ENCODE measurements at regions not wholly inside any gene's neighbourhood (a gene's known extent, or its start where the extent isn't known, plus 50 kb on each side); places are given as distances from the start of the nearest gene placed in this dataset.

DNA sequence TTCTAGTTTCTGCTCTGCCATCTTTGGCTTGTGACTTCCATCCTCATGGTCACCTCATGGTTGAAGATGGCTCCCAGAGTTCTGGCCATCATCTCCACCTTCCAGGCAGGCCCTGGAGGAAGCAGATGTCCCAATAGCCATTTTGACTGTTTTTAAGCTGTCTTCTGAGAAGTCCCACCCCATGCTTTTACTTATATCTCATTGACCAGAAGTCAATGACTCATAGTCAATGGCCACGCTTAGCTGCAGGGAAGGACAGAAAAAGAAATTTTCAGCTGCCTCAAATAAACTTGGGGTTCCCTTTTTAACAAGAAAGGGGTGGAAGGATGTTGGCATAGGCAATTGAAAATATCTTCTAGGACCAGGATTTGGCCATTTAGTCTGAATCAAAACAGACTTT is 168.1 kb downstream of the AACS start (continued):
- TF ChIP-seq, protein P1, sequence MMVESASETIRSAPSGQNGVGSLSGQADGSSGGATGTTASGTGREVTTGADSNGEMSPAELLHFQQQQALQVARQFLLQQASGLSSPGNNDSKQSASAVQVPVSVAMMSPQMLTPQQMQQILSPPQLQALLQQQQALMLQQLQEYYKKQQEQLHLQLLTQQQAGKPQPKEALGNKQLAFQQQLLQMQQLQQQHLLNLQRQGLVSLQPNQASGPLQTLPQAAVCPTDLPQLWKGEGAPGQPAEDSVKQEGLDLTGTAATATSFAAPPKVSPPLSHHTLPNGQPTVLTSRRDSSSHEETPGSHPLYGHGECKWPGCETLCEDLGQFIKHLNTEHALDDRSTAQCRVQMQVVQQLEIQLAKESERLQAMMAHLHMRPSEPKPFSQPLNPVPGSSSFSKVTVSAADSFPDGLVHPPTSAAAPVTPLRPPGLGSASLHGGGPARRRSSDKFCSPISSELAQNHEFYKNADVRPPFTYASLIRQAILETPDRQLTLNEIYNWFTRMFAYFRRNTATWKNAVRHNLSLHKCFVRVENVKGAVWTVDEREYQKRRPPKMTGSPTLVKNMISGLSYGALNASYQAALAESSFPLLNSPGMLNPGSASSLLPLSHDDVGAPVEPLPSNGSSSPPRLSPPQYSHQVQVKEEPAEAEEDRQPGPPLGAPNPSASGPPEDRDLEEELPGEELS (CRISPR knock-in tag; IDR thresholded peaks at IDR 0.05) = no peak
- TF ChIP-seq, protein P2, sequence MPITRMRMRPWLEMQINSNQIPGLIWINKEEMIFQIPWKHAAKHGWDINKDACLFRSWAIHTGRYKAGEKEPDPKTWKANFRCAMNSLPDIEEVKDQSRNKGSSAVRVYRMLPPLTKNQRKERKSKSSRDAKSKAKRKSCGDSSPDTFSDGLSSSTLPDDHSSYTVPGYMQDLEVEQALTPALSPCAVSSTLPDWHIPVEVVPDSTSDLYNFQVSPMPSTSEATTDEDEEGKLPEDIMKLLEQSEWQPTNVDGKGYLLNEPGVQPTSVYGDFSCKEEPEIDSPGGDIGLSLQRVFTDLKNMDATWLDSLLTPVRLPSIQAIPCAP (CRISPR knock-in tag; IDR thresholded peaks at IDR 0.05) = no peak
- TF ChIP-seq ZBTB21 (CRISPR knock-in tag; IDR thresholded peaks at IDR 0.05; ENCODE audit: borderline replicate concordance) (no peak), NR2C2 (CRISPR knock-in tag; IDR thresholded peaks at IDR 0.05) (no peak), ZNF671 (CRISPR knock-in tag; IDR thresholded peaks at IDR 0.05) (no peak)
- TF ChIP-seq, protein P3, sequence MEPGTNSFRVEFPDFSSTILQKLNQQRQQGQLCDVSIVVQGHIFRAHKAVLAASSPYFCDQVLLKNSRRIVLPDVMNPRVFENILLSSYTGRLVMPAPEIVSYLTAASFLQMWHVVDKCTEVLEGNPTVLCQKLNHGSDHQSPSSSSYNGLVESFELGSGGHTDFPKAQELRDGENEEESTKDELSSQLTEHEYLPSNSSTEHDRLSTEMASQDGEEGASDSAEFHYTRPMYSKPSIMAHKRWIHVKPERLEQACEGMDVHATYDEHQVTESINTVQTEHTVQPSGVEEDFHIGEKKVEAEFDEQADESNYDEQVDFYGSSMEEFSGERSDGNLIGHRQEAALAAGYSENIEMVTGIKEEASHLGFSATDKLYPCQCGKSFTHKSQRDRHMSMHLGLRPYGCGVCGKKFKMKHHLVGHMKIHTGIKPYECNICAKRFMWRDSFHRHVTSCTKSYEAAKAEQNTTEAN (CRISPR knock-in tag; IDR thresholded peaks at IDR 0.05) = no peak

DNA sequence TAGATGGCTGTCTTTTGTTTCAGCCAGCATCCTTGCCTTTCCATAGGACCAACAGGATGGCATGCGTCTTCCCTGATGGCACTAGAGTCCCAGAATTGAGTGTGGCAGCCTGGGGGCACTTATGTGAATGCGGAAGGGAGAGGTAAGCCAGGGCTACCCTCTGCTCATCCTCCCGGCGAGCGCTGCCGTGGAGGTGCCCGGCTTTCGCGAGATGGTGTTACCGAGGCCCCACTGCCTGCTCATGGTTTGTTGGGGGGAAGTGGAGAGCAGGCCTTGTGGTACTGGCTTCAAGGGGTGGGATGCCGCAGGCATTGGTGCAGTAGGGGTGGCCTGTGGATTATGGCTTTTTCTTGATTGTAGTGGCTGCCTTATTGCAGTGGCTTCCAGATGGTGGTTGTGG is 174.3 kb downstream of the AACS start:
- peaks cover 12% of the 10 kb centered on the region; the same call in 1 of the 2 replicates for H3K36me3 Mint-ChIP-seq
- no peak for TF ChIP-seq FOXJ3 (CRISPR knock-in tag; IDR thresholded peaks at IDR 0.05; ENCODE audit: borderline replicate concordance)
- TF ChIP-seq, protein P4, sequence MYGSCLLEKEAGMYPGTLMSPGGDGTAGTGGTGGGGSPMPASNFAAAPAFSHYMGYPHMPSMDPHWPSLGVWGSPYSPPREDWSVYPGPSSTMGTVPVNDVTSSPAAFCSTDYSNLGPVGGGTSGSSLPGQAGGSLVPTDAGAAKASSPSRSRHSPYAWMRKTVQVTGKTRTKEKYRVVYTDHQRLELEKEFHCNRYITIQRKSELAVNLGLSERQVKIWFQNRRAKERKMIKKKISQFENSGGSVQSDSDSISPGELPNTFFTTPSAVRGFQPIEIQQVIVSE (CRISPR knock-in tag; IDR thresholded peaks at IDR 0.05; ENCODE audit: borderline replicate concordance) = no peak
- no peak for TF ChIP-seq JAZF1 (CRISPR knock-in tag; IDR thresholded peaks at IDR 0.05)
- TF ChIP-seq NR3C1 (CRISPR knock-in tag; conservative IDR thresholded peaks at IDR 0.05; ENCODE audit: low read depth) = no peak
- TF ChIP-seq NFATC4 (CRISPR knock-in tag; IDR thresholded peaks at IDR 0.05) = no peak
- TF ChIP-seq IRF2 (CRISPR knock-in tag; IDR thresholded peaks at IDR 0.05; ENCODE audit: borderline replicate concordance, low read depth) = no peak
- no peak for TF ChIP-seq NR2C2 (CRISPR knock-in tag; IDR thresholded peaks at IDR 0.05)
- no peak for TF ChIP-seq ETV6 (CRISPR knock-in tag; IDR thresholded peaks at IDR 0.05)
- TF ChIP-seq, protein P5, sequence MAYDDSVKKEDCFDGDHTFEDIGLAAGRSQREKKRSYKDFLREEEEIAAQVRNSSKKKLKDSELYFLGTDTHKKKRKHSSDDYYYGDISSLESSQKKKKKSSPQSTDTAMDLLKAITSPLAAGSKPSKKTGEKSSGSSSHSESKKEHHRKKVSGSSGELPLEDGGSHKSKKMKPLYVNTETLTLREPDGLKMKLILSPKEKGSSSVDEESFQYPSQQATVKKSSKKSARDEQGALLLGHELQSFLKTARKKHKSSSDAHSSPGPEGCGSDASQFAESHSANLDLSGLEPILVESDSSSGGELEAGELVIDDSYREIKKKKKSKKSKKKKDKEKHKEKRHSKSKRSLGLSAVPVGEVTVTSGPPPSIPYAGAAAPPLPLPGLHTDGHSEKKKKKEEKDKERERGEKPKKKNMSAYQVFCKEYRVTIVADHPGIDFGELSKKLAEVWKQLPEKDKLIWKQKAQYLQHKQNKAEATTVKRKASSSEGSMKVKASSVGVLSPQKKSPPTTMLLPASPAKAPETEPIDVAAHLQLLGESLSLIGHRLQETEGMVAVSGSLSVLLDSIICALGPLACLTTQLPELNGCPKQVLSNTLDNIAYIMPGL (CRISPR knock-in tag; IDR thresholded peaks at IDR 0.05) = no peak
- no peak for TF ChIP-seq GABPB1 (CRISPR knock-in tag; IDR thresholded peaks at IDR 0.05)
- TF ChIP-seq NFYB (CRISPR knock-in tag; conservative IDR thresholded peaks at IDR 0.05; ENCODE audit: low read depth) = no peak
- TF ChIP-seq, protein P6, sequence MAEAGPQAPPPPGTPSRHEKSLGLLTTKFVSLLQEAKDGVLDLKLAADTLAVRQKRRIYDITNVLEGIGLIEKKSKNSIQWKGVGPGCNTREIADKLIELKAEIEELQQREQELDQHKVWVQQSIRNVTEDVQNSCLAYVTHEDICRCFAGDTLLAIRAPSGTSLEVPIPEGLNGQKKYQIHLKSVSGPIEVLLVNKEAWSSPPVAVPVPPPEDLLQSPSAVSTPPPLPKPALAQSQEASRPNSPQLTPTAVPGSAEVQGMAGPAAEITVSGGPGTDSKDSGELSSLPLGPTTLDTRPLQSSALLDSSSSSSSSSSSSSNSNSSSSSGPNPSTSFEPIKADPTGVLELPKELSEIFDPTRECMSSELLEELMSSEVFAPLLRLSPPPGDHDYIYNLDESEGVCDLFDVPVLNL (CRISPR knock-in tag; IDR thresholded peaks at IDR 0.05; ENCODE audit: borderline replicate concordance, low read depth) = no peak
- ChIA-PET CTCF (interaction anchor here (0.5 to 1.6 kb wide), 2 partner anchors 13 to 42 kb away, joined by 3 to 4 read pairs; no protein-coding TSS in a partner anchor), POLR2A (no interaction called here)
- no peak overlapping the region; the same call in 1 of the 2 replicates for H3K27ac Mint-ChIP-seq
- H3K4me3 Mint-ChIP-seq = no peak overlapping the region
- H3K9me3 Mint-ChIP-seq = no peaks in the 10 kb centered on the region
- no peaks in the 10 kb centered on the region for H3K27me3 Mint-ChIP-seq (ENCODE audit: low read depth)
- no peak for ATAC-seq
- peaks cover 39% of the 10 kb centered on the region for H3K4me1 Mint-ChIP-seq
- no peak for DNase-seq (ENCODE audit: low spot score)
